AG09309 (cell line): ENCODE measurements at regions not wholly inside any gene's neighbourhood (a gene's known extent, or its start where the extent isn't known, plus 50 kb on each side); places are given as distances from the start of the nearest gene placed in this dataset.

Source experiments
- DNase-seq: peaks from one replicate; pipeline ENCODE4 v3.0.0-alpha.2; 2010; ENCODE audit warnings: low read depth
- H3K4me3 ChIP-seq: 2 replicates; pipeline ENCODE4 v1.5.1; 2011; ENCODE audit warnings: mild to moderate bottlenecking, low read depth, low read length, moderate library complexity; ENCODE audit not compliant: control insufficient read depth
- CTCF ChIP-seq: IDR thresholded peaks from 2 replicates; pipeline ENCODE4 v1.5.1; 2011; ENCODE audit warnings: mild to moderate bottlenecking, low read depth, low read length, inconsistent platforms; ENCODE audit not compliant: insufficient read depth, control insufficient read depth; ENCODE audit errors: missing control alignments

- no peak for DNase-seq
- no peak overlapping the region for H3K4me3 ChIP-seq
- TF ChIP-seq CTCF = no peak
These were observed 195.7 kb upstream of the SASH1 start for GRCh38 chr6:148146717-148147462.

- no peak for DNase-seq
- no peak overlapping the region for H3K4me3 ChIP-seq
- TF ChIP-seq CTCF = no peak
These were observed 195.2 kb upstream of the SASH1 start for GRCh38 chr6:148147463-148147830.

GRCh38 chr6:148151896-148152643, 190.6 kb upstream of the SASH1 start:
- no peak overlapping the region for H3K4me3 ChIP-seq
- no peak for DNase-seq
- no peak for TF ChIP-seq CTCF

- TF ChIP-seq CTCF = no peak
- no peak for DNase-seq
These were observed 188.0 kb upstream of the SASH1 start for GRCh38 chr6:148154668-148155067.

GRCh38 chr6:148155293-148155692, 187.3 kb upstream of the SASH1 start:
- no peak for TF ChIP-seq CTCF
- H3K4me3 ChIP-seq = no peak overlapping the region
- DNase-seq = no peak

More at GRCh38 chr6:148154668-148155067, 188.0 kb upstream of the SASH1 start:
- no peak overlapping the region for H3K4me3 ChIP-seq

GRCh38 chr6:148157841-148158240, 184.8 kb upstream of the SASH1 start:
- TF ChIP-seq CTCF = no peak
- DNase-seq = no peak
- H3K4me3 ChIP-seq = no peak overlapping the region
